Vagina (tissue), 2 donors: ENCODE measurements at regions not wholly inside any gene's neighbourhood (a gene's known extent, or its start where the extent isn't known, plus 50 kb on each side); places are given as distances from the start of the nearest gene placed in this dataset.

Experiments
- DNase-seq, 2 donors: peaks; one replicate each; pipeline ENCODE4 v3.0.0-alpha.2; 2017; ENCODE audit errors: extremely low spot score in 2 of 2
- H3K27ac ChIP-seq: fragments of 200-600 bp; sonication (generic); one replicate; pipeline ENCODE4 v1.5.1; 2019
- H3K27me3 ChIP-seq: fragments of 200-600 bp; sonication (generic); one replicate; pipeline ENCODE4 v1.5.1; 2019
- H3K36me3 ChIP-seq, 2 donors: fragments of 200-600 bp; sonication (generic); one replicate each; pipeline ENCODE4 v1.5.1; 2017 to 2019
- H3K4me1 ChIP-seq: fragments of 200-600 bp; sonication (generic); one replicate; pipeline ENCODE4 v1.5.1; 2019
- H3K4me3 ChIP-seq, 2 donors: fragments of 200-600 bp; sonication (generic); 1 replicate in 1 of 2; 2 replicates in 1 of 2; pipeline ENCODE4 v1.5.1; 2016 to 2019
- H3K9me3 ChIP-seq: fragments of 200-600 bp; sonication (generic); one replicate; pipeline ENCODE4 v1.5.1; 2019
- POLR2A ChIP-seq, 2 donors: fragments of 450-650 bp; IDR thresholded peaks; one replicate each; pipeline ENCODE4 v1.6.1; 2017; ENCODE audit warnings: antibody characterized with exemption in 2 of 2, mild to moderate bottlenecking in 2 of 2, moderate library complexity in 2 of 2
- POLR2AphosphoS5 ChIP-seq, 2 donors: sonication (generic); formaldehyde crosslinking; IDR thresholded peaks; one replicate each; pipeline ENCODE4 v1.9.0; 2017; ENCODE audit warnings: antibody characterized with exemption in 2 of 2, mild to moderate bottlenecking in 2 of 2, low read depth in 1 of 2; ENCODE audit not compliant: insufficient read depth in 1 of 2
- intact Hi-C: fragments of 100-400 bp; cut with DNase I; formaldehyde crosslinking; loops from one replicate; pipeline ENCODE4 v1.15.1; 2023
- TF ChIP-seq, protein P1 (sequence below), 3 experiments: fragments of 450-650 bp in 2 of 3; fragments of 200-600 bp in 1 of 3; sonication (generic) in 1 of 3; IDR thresholded peaks; one replicate each; pipeline ENCODE4 v1.5.1; 2017 to 2019; ENCODE audit warnings: antibody characterized with exemption in 3 of 3, mild to moderate bottlenecking in 2 of 3, moderate library complexity in 2 of 3

DNA sequence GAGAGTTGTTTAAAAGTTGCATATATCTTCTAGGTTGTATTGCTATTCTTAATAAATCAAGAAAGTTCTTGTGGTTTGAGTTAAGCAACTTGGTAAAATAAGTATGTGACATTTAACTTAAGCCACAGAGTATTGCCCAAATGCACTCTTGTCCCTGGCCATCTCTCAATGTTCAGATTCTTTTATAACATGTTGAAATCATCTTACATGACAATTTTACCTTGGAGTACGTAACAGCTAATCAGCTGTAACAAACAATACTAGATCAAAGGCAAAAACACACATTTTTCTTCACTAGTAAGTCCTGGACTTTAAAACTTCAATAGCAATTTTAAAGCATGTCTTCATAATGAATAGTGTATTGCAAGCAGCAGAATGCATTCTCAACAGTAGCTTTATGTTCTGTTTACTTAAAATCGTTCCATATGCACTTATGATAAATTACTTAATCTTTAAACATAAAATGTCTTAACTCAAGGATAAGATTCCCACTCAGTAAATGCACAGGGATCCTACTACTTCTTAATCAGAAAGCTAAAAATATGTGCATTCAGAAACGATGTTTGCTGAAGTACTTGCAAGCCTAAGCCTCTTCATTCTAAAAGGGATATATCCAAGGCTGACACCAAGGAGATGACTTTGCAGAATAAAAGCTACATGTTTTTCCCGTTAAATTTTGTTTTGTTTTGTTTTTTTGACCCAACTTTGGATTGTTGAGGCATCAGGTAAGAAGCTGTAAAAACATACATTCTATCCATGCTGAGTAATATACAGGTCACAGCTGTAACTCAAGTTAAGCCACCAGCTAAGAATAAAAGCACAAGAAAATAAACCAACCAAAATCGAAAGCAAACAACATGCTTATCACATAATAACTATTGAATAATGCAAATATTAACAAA is 86.1 kb upstream of the NFIB start:
- no peaks in the 10 kb centered on the region for H3K4me1 ChIP-seq
- no peak overlapping the region for H3K27ac ChIP-seq
- H3K27me3 ChIP-seq, result no peaks in the 10 kb centered on the region
- H3K9me3 ChIP-seq, result no peaks in the 10 kb centered on the region
- TF ChIP-seq POLR2AphosphoS5 (IDR thresholded peaks at IDR 0.05; ENCODE audit: insufficient read depth in 1 of 2, low read depth in 1 of 2), result no peak
- TF ChIP-seq, protein P1, sequence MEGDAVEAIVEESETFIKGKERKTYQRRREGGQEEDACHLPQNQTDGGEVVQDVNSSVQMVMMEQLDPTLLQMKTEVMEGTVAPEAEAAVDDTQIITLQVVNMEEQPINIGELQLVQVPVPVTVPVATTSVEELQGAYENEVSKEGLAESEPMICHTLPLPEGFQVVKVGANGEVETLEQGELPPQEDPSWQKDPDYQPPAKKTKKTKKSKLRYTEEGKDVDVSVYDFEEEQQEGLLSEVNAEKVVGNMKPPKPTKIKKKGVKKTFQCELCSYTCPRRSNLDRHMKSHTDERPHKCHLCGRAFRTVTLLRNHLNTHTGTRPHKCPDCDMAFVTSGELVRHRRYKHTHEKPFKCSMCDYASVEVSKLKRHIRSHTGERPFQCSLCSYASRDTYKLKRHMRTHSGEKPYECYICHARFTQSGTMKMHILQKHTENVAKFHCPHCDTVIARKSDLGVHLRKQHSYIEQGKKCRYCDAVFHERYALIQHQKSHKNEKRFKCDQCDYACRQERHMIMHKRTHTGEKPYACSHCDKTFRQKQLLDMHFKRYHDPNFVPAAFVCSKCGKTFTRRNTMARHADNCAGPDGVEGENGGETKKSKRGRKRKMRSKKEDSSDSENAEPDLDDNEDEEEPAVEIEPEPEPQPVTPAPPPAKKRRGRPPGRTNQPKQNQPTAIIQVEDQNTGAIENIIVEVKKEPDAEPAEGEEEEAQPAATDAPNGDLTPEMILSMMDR (IDR thresholded peaks at IDR 0.05), result no peak
- TF ChIP-seq POLR2A (IDR thresholded peaks at IDR 0.05), result no peak
- no peak overlapping the region for H3K4me3 ChIP-seq
- intact Hi-C loops, result no loop called here
- DNase-seq, result no peak
- H3K36me3 ChIP-seq, result no peaks in the 10 kb centered on the region

DNA sequence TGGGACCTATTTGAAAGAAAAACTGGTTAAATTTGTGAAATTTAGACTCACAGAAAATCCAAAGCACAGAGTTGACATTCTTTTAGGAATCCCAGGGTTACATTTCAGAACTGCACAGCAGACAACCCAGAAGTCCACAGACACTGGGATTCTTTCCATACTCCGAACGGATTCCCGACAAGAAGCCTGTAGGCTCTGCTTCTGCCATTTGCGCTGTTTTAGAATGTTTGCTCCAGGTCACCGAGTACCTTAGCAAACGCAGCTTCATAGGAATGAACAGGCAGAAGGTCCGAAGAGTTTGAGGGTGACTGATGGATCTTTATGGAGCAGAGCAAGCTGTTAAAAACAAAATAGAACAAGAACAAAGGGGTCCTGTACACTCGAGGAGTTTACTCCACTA is 84.5 kb upstream of the NFIB start:
- Histone ChIP-seq H3K27me3 (no peaks in the 10 kb centered on the region), H3K9me3 (no peaks in the 10 kb centered on the region), H3K4me1 (no peaks in the 10 kb centered on the region), H3K4me3 (no peak overlapping the region), H3K36me3 (no peaks in the 10 kb centered on the region), H3K27ac (no peak overlapping the region)
- TF ChIP-seq POLR2AphosphoS5 (IDR thresholded peaks at IDR 0.05; ENCODE audit: insufficient read depth in 1 of 2, low read depth in 1 of 2), result no peak
- no peak for DNase-seq
- intact Hi-C loops, result no loop called here

DNA sequence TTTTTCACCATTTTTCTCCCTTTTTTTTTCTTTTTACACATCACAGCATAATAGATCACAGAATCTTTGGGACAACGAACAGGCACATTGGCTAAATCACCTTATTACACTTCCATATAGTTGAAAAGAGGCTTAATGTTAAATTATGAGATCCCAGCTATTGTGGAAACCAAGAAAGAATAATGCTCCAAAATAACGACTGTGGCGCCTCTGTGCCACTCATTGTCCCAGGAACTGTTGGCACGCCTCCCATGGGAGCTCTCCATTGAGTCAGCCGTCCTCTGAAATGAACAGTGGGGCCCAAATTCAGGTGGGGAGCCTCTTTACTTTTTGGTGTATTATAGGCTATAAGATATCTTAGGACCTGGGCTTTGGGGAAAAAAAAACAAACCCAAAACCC is 82.2 kb upstream of the NFIB start:
- Histone ChIP-seq H3K36me3 (no peaks in the 10 kb centered on the region), H3K4me1 (no peaks in the 10 kb centered on the region), H3K27ac (no peak overlapping the region), H3K27me3 (no peaks in the 10 kb centered on the region), H3K4me3 (no peak overlapping the region), H3K9me3 (no peaks in the 10 kb centered on the region)
- no peak for DNase-seq
- TF ChIP-seq, protein P1 (IDR thresholded peaks at IDR 0.05), result no peak
- no peak for TF ChIP-seq POLR2A (IDR thresholded peaks at IDR 0.05)
- no peak for TF ChIP-seq POLR2AphosphoS5 (IDR thresholded peaks at IDR 0.05; ENCODE audit: insufficient read depth in 1 of 2, low read depth in 1 of 2)
- intact Hi-C loops, result no loop called here

DNA sequence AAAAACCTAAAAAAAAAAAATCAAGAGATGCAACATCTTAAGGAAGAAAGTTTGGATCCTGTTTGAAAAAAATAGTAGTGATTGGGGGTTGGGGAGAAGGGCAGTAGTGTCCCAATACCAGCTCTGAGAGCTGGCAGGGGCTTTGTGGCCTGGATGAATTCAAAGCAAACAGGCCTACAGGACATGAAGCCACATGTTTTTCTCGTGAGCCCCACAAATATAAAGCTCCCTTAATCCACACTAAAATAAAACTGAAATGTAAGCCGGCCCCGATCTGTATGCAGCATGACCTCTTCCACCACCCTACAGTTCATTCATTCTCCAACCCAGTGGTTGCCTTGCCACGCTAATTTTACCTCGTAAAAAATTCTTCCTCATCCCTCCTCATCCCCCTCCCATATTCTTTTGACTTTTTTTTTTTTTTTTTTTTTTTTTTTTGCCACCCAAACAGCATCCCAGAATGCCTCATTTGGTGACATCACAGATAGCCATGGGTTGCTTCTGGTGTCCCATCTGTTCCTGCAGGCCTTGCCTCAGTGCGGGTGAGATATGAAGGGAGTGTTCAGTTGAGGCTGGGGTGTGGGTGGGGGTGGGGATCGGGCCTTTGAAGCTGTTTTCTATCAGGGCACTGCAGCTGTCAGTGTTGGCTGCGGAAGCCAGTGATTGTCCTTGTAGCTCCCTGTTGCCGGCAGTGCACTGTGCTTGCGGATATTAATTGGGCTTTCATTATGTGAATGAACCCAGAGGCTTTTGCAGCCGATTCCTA is 81.6 kb upstream of the NFIB start:
- TF ChIP-seq, protein P1 (IDR thresholded peaks at IDR 0.05), result no peak
- no peak for TF ChIP-seq POLR2AphosphoS5 (IDR thresholded peaks at IDR 0.05; ENCODE audit: insufficient read depth in 1 of 2, low read depth in 1 of 2)
- TF ChIP-seq POLR2A (IDR thresholded peaks at IDR 0.05), result no peak
- H3K27ac ChIP-seq, result no peak overlapping the region
- no peaks in the 10 kb centered on the region for H3K9me3 ChIP-seq

DNA sequence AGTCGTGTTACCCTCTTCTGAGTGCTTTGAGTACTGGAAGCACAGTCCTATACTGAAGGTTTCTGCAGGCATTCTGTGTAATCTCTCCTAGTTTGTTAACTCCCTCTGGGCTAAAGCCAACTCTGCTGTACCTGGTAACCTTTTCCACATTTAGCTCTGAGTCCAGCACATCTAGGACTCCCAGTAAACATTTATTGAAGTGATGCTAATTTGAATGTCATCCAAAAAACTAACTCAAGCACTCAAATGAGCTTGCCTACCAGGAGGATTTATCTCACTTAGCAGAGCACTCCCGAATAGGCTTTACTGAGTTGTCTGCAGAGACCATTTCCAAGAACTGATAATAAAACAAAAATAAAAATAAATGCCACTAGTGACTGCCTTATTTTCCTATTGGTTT is 79.5 kb upstream of the NFIB start:
- H3K27ac ChIP-seq, result no peak overlapping the region
- no peak for DNase-seq
- H3K27me3 ChIP-seq, result no peaks in the 10 kb centered on the region
- no peaks in the 10 kb centered on the region for H3K36me3 ChIP-seq
- H3K4me1 ChIP-seq, result no peaks in the 10 kb centered on the region
- H3K4me3 ChIP-seq, result no peak overlapping the region
- no peaks in the 10 kb centered on the region for H3K9me3 ChIP-seq
- TF ChIP-seq POLR2A (IDR thresholded peaks at IDR 0.05) (no peak), POLR2AphosphoS5 (IDR thresholded peaks at IDR 0.05; ENCODE audit: insufficient read depth in 1 of 2, low read depth in 1 of 2) (no peak)
- TF ChIP-seq, protein P1 (IDR thresholded peaks at IDR 0.05), result no peak
- intact Hi-C loops, result no loop called here

More for the DNA sequence above, 81.6 kb upstream of the NFIB start:
- Histone ChIP-seq H3K4me1 (no peaks in the 10 kb centered on the region), H3K36me3 (no peaks in the 10 kb centered on the region), H3K4me3 (no peak overlapping the region), H3K27me3 (no peaks in the 10 kb centered on the region)
- intact Hi-C loops, result no loop called here
- no peak for DNase-seq
